ENCODE measurements at regions not wholly inside any gene's neighbourhood (a gene's known extent, or its start where the extent isn't known, plus 50 kb on each side); places are given as distances from the start of the nearest gene placed in this dataset.

DNA sequence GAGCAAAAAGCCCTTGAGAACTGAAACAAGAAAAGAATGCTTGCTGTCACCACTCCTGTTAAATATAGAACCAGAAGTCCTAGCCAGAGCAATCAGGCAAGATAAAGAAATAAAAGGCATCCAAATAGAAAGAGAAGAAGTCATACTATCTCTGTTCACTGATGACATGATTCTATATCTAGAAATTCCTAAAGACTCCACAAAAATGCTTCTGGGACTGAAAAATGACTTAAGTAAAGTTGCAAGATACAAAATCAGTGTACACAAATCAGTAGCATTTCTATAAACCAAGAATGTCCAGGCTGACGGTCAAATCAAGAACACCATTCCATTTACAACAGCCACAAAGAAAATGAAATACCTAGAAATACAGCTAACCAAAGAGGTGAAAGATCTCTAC lies 552.7 kb upstream of the SLIT2 start:
- TF ChIP-seq CTCF (IDR thresholded peaks at IDR 0.05) (no peak), POLR2A (IDR thresholded peaks at IDR 0.05) (no peak), POLR2AphosphoS5 (IDR thresholded peaks at IDR 0.05) (no peak)
